GM18508 (cell line): ENCODE measurements at regions not wholly inside any gene's neighbourhood (a gene's known extent, or its start where the extent isn't known, plus 50 kb on each side); places are given as distances from the start of the nearest gene placed in this dataset.
A peak's percentile ranks its signal among the peaks of the same experiment; 100 is the strongest.

Experiments
- ATAC-seq: cut with Tn5 transposase; IDR thresholded peaks from one replicate; pipeline ENCODE4 v1.9.1; 2021; ENCODE audit warnings: moderate number of reproducible peaks; ENCODE audit not compliant: insufficient read depth, unreplicated experiment

GRCh38 chrX:7240929-7241328 is 93.0 kb upstream of the PUDP start:
- ATAC-seq = no peak

GRCh38 chrX:7235071-7235470 is 87.1 kb upstream of the PUDP start:
- no peak for ATAC-seq

GRCh38 chrX:7233580-7234406 is 85.8 kb upstream of the PUDP start:
- ATAC-seq = no peak

- ATAC-seq = no peak
These were observed 80.3 kb upstream of the PUDP start for GRCh38 chrX:7228226-7228625.

- no peak for ATAC-seq
These were observed 77.4 kb upstream of the PUDP start for GRCh38 chrX:7225338-7225737.

GRCh38 chrX:7223271-7223670 is 75.3 kb upstream of the PUDP start:
- ATAC-seq = no peak

- no peak for ATAC-seq
These were observed 72.2 kb upstream of the PUDP start for GRCh38 chrX:7220121-7220520.

- ATAC-seq = peak; percentile 76
These were observed 71.3 kb upstream of the PUDP start for GRCh38 chrX:7219153-7219705.

GRCh38 chrX:7218321-7219152 is 70.6 kb upstream of the PUDP start:
- no peak for ATAC-seq

- ATAC-seq = no peak
These were observed 69.1 kb upstream of the PUDP start for GRCh38 chrX:7216981-7217587.

- ATAC-seq = no peak
These were observed 67.9 kb upstream of the PUDP start for GRCh38 chrX:7215842-7216241.

- no peak for ATAC-seq
These were observed 66.3 kb upstream of the PUDP start for GRCh38 chrX:7214251-7214650.

- no peak for ATAC-seq
These were observed 57.2 kb upstream of the PUDP start for GRCh38 chrX:7205037-7205577.

GRCh38 chrX:7204619-7205018 is 56.7 kb upstream of the PUDP start:
- no peak for ATAC-seq

- no peak for ATAC-seq
These were observed 54.3 kb upstream of the PUDP start for GRCh38 chrX:7202206-7202605.

GRCh38 chrX:7201496-7201895 is 53.5 kb upstream of the PUDP start:
- no peak for ATAC-seq

GRCh38 chrX:7198499-7198898 is 50.5 kb upstream of the PUDP start:
- no peak for ATAC-seq
